BLaER1 (cell line): ENCODE measurements at regions not wholly inside any gene's neighbourhood (a gene's known extent, or its start where the extent isn't known, plus 50 kb on each side); places are given as distances from the start of the nearest gene placed in this dataset.

Source experiments
- H3K27ac ChIP-seq: shearing (Covaris generic); formaldehyde crosslinking; 2 replicates; pipeline ENCODE4 v1.8.1; 2022
- H3K27me3 ChIP-seq: shearing (Covaris generic); formaldehyde crosslinking; 2 replicates; pipeline ENCODE4 v1.8.1; 2022
- H3K36me3 ChIP-seq: shearing (Covaris generic); formaldehyde crosslinking; 2 replicates; pipeline ENCODE4 v1.8.1; 2022
- H3K4me1 ChIP-seq: shearing (Covaris generic); formaldehyde crosslinking; 2 replicates; pipeline ENCODE4 v1.8.1; 2022
- H3K4me2 ChIP-seq: shearing (Covaris generic); formaldehyde crosslinking; 2 replicates; pipeline ENCODE4 v1.8.1; 2022
- H3K4me3 ChIP-seq: shearing (Covaris generic); formaldehyde crosslinking; 2 replicates; pipeline ENCODE4 v1.8.1; 2022
- H3K9ac ChIP-seq: shearing (Covaris generic); formaldehyde crosslinking; 2 replicates; pipeline ENCODE4 v1.8.1; 2022
- H3K9me3 ChIP-seq: shearing (Covaris generic); formaldehyde crosslinking; 2 replicates; pipeline ENCODE4 v1.8.1; 2022
- H4K20me1 ChIP-seq: shearing (Covaris generic); formaldehyde crosslinking; 2 replicates; pipeline ENCODE4 v1.8.1; 2022
- Cebpa-rat ChIP-seq: shearing (Covaris generic); IDR thresholded peaks from 2 replicates; pipeline ENCODE4 v1.8.1; 2022

DNA sequence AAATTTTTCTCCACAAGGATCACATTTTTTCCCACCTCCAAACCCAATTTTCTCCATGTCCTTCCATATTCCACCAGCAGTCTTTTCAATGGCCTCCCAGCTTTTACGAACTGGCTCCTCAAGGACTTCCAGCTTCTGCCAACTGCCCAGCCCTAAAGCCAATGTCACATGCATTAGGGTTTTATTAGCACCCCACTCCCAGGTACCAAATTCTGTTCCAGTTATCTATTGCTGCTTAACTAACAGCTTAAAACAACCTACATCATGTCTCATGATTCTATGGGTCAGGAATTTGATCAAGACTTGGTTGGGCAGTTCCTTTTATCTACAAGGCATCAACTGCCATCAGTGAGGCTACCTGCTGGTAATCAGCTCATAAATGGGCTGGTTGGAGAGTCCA lies 151.3 kb downstream of the SPTSSA start:
- H3K27me3 ChIP-seq, result no peaks in the 10 kb centered on the region
- H3K27ac ChIP-seq, result no peak overlapping the region
- no peaks in the 10 kb centered on the region for H3K36me3 ChIP-seq
- H3K4me1 ChIP-seq, result peaks cover 12% of the 10 kb centered on the region
- no peak for TF ChIP-seq Cebpa-rat
- H3K4me3 ChIP-seq, result no peak overlapping the region
- H4K20me1 ChIP-seq, result no peaks in the 10 kb centered on the region
- H3K4me2 ChIP-seq, result no peak overlapping the region
- H3K9me3 ChIP-seq, result no peaks in the 10 kb centered on the region
- H3K9ac ChIP-seq, result no peak overlapping the region

DNA sequence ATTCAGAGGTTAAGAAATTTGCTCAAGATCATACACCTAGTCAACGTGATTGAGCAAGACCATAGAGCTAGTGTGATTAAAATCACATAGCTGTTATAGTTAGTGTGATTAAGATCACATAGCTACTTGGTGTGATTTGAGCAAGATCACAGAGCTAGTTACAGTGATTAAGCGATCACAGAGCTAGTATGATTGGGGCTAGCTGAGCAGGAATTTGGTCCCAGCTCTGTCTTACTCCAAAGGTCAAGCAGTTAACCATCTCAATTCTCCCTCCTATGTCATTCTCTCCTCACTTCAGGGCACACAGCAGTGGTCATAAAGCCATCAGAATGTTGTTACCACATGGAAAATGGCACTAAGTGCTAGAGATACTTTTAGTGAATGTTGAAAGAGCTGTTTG lies 158.2 kb downstream of the SPTSSA start:
- no peaks in the 10 kb centered on the region for H3K36me3 ChIP-seq
- no peak overlapping the region for H3K27ac ChIP-seq
- no peak overlapping the region for H3K4me2 ChIP-seq
- TF ChIP-seq Cebpa-rat, result no peak
- H3K9ac ChIP-seq, result no peak overlapping the region
- H3K9me3 ChIP-seq, result no peaks in the 10 kb centered on the region
- no peaks in the 10 kb centered on the region for H3K27me3 ChIP-seq
- no peaks in the 10 kb centered on the region for H4K20me1 ChIP-seq
- no peak overlapping the region for H3K4me3 ChIP-seq
- H3K4me1 ChIP-seq, result peaks cover 5% of the 10 kb centered on the region

DNA sequence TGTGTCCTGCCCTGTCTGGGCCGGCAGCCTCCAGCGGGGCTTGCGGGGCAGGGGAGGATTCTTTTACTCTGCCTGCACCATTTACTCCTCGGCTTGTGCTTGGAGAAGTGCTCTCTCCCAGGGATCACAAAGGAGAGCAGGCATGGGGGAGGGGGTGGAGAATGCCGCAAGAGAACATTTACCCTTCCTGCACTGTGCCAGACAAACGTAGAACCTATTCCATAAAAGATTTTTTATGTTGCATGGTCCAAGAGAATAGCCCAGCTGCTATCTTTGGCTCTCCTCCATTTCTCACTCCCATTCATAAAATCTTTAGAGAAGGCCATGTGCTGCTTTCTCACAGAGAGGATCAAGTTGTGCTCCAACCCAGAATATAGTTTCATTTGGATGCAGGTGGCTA lies 159.4 kb downstream of the SPTSSA start:
- H3K9ac ChIP-seq, result no peak overlapping the region
- H3K4me1 ChIP-seq, result no peaks in the 10 kb centered on the region
- H3K36me3 ChIP-seq, result no peaks in the 10 kb centered on the region
- no peak for TF ChIP-seq Cebpa-rat
- no peaks in the 10 kb centered on the region for H3K9me3 ChIP-seq
- no peak overlapping the region for H3K4me3 ChIP-seq
- no peaks in the 10 kb centered on the region for H3K27me3 ChIP-seq
- H4K20me1 ChIP-seq, result no peaks in the 10 kb centered on the region
- H3K4me2 ChIP-seq, result no peak overlapping the region
- no peak overlapping the region for H3K27ac ChIP-seq

DNA sequence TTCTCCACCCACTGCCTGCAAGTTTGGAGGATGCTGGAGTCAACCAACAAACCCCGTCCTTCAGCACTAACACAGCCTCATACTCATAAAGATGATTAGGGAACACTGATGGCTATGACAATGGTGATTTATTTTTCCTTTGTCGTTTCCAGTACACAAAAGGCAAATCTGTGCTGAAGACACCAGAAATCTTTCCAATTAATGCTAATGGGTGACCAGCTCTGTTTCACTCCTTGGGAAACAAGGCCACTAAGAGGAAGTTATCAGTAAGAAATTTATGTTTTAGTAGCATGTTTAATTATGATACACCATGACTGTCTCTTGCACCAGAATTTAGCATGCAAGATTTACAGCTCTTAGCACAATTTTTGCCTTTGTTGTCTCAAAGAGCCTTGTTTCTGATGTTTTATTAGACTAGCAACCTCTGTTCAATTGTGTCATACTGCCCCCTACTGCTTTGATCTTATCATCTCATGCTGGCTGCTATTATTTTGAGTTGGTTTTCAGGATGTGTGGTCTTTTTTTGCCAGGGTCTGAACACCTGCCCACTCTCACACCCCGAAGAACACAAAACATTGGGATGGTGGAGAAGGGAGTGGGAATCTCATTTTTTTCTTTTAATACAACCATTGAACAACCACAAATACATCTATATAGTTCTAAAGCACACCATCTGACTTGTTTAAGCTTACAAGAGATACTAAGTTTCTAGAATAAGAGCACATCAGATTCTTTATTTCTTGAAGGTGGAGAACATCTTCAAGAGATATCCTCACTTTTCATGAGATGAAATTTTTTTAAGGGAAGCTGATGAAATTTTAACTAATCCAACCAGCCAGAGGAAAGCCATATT lies 160.9 kb downstream of the SPTSSA start:
- no peaks in the 10 kb centered on the region for H3K4me1 ChIP-seq
- H3K36me3 ChIP-seq, result no peaks in the 10 kb centered on the region
- no peaks in the 10 kb centered on the region for H3K27me3 ChIP-seq
- no peak overlapping the region for H3K27ac ChIP-seq
- H3K4me2 ChIP-seq, result no peak overlapping the region
- TF ChIP-seq Cebpa-rat, result no peak
- H3K4me3 ChIP-seq, result no peak overlapping the region
- no peaks in the 10 kb centered on the region for H3K9me3 ChIP-seq
- H4K20me1 ChIP-seq, result no peaks in the 10 kb centered on the region
- H3K9ac ChIP-seq, result no peak overlapping the region

DNA sequence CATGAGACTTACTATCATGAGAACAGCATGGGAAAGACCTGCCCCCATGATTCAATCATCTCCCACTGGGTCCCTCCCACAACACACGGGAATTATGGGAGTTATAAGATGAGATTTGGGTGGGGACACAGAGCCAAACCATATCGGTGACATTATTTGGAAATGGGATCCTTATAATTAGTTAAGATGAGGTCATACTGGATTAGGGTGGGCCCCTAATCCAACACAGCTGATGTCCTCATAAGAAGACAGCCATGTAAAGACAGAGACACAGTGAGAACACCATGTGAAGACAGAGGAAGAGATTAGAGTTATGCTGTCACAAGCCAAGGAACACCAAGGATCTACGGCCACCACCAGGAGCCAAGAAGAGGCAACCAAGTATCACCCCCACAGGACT lies 161.7 kb downstream of the SPTSSA start:
- TF ChIP-seq Cebpa-rat, result no peak
- H3K9ac ChIP-seq, result no peak overlapping the region
- no peaks in the 10 kb centered on the region for H3K36me3 ChIP-seq
- no peaks in the 10 kb centered on the region for H3K27me3 ChIP-seq
- no peaks in the 10 kb centered on the region for H4K20me1 ChIP-seq
- H3K9me3 ChIP-seq, result no peaks in the 10 kb centered on the region
- no peak overlapping the region for H3K27ac ChIP-seq
- no peak overlapping the region for H3K4me2 ChIP-seq
- H3K4me3 ChIP-seq, result no peak overlapping the region
- H3K4me1 ChIP-seq, result no peaks in the 10 kb centered on the region

DNA sequence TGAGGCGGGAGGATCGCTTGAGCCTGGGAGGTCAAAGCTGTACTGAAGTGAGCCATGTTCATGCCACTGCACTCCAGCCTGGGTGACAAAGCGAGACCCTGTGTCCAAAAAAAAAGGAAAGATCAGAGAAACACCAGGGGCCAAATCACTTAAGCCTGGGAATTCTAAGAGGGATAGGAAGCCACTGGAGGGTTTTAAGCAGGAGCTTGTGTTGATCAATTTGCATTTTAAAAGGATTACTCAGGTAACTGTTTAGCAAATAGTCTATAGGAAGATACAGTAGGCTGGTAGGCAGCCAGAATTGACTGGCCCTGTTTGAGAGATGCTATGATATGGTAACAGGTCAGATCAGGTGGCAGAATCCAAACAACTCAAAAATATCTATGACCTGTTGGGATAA lies 162.7 kb downstream of the SPTSSA start:
- Histone ChIP-seq H3K9ac (no peak overlapping the region), H3K27ac (no peak overlapping the region), H3K4me3 (no peak overlapping the region), H4K20me1 (no peaks in the 10 kb centered on the region), H3K4me1 (no peaks in the 10 kb centered on the region), H3K27me3 (no peaks in the 10 kb centered on the region), H3K4me2 (no peak overlapping the region), H3K36me3 (no peaks in the 10 kb centered on the region), H3K9me3 (no peaks in the 10 kb centered on the region)
- TF ChIP-seq Cebpa-rat, result no peak

DNA sequence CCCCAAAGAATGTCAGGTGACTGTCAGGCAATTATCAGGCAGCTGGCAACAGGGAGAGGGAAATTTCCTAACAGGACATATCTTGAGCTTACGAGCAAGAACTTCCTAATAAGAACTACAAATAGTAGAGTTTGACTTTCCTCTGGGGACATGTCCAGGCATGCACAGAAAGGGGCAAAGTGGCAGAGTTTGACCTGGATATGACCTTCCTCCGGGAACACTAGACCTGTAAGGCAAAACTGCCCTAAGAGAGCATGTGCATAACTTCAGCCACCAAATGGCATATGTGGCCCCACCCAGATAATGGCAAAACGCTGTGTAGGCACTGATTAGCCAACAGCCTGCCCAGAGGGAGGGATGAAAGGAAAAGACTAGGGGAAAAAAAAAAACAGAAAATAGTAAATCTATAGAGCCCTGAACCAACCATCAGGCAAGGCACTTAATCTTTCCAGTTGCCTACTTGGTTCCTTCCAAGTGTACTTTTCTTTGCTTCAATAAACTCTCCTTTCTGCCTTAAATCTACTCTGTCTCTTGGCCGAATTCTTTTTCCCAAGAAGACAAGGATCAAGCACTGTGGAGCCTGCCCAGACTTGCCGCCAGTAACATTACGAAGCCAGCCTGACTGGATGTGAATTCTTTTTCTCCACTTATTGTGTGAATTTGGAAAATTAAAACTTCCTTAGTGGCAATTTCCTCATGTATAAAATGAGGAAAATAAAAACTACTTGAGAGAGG lies 164.1 kb downstream of the SPTSSA start:
- Histone ChIP-seq H4K20me1 (no peaks in the 10 kb centered on the region), H3K27me3 (no peaks in the 10 kb centered on the region), H3K9ac (no peak overlapping the region), H3K27ac (no peak overlapping the region), H3K4me2 (no peak overlapping the region), H3K36me3 (no peaks in the 10 kb centered on the region), H3K4me1 (no peaks in the 10 kb centered on the region), H3K9me3 (no peaks in the 10 kb centered on the region), H3K4me3 (no peak overlapping the region)
- no peak for TF ChIP-seq Cebpa-rat

DNA sequence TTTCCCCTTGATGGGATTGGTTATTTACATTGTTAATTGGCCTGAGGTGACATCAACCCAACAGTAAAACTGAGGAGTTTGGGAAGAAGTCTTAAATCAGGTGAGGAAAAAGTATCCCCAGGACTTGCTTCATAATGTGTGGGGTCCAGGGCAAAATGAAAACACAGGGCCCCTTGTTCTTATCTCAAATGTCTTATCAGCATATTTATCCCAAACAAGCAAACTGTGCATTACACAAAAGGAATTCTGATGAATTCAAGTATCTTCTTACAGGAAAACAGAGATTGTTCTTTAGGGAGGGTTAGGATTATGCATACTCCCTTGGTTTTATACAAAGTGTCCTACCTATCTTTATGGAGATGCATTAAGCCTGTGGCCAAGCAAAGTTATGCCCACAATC lies 178.4 kb downstream of the SPTSSA start:
- Histone ChIP-seq H3K9ac (no peak overlapping the region), H3K27ac (no peak overlapping the region), H3K9me3 (0 out of 2 replicates have a peak, but pooled peaks cover 4% of the 10 kb centered on the region), H3K36me3 (no peaks in the 10 kb centered on the region), H3K4me2 (no peak overlapping the region), H3K27me3 (no peaks in the 10 kb centered on the region), H3K4me1 (no peaks in the 10 kb centered on the region), H3K4me3 (no peak overlapping the region), H4K20me1 (no peaks in the 10 kb centered on the region)
- TF ChIP-seq Cebpa-rat, result no peak

DNA sequence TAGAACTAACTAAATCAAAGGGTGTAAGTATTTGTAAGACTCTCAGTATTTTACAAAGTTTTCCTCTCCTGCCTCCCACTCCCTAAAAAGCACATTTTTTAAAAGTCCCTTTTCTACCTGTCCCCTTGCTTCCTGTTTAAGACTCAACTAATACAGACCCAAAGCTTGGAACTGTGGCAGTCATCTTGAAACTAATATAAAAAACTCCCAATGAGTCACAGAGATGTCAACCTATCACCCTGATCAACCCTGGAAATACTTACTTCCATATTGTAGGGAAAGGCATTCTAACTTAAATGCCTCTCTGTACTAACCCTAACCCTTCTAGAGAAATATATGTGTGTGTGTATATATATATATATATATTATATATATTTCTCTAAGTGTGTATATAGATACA lies 184.8 kb downstream of the SPTSSA start:
- no peak overlapping the region for H3K27ac ChIP-seq
- no peaks in the 10 kb centered on the region for H3K36me3 ChIP-seq
- no peaks in the 10 kb centered on the region for H3K4me1 ChIP-seq
- no peaks in the 10 kb centered on the region for H4K20me1 ChIP-seq
- no peak overlapping the region for H3K9ac ChIP-seq
- H3K27me3 ChIP-seq, result no peaks in the 10 kb centered on the region
- TF ChIP-seq Cebpa-rat, result no peak
- H3K4me3 ChIP-seq, result no peak overlapping the region
- H3K9me3 ChIP-seq, result 0 out of 2 replicates have a peak, but pooled peaks cover 4% of the 10 kb centered on the region
- no peak overlapping the region for H3K4me2 ChIP-seq

DNA sequence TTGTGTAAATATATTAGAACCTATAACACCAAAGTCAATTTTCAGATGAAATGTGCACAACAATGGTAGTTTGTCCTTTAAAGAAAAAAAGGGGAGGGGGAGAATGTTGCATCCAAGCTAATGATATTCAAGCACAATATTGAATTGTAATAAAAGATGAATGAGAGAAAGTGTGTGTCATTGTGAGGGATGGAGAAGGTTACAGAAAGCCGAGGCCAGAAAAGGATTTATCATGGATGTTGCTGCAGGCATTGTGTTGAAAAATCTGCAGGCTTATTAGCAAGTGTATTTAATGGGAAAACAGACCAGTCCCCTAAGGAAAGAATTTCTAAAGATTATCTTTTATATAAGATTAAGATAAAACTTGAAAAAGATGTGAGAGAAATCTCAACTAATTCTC lies 186.5 kb downstream of the SPTSSA start:
- Histone ChIP-seq H3K4me2 (no peak overlapping the region), H3K9ac (no peak overlapping the region), H3K9me3 (no peaks in the 10 kb centered on the region), H3K4me3 (no peak overlapping the region), H4K20me1 (no peaks in the 10 kb centered on the region), H3K36me3 (no peaks in the 10 kb centered on the region), H3K27me3 (no peaks in the 10 kb centered on the region), H3K27ac (no peak overlapping the region), H3K4me1 (no peaks in the 10 kb centered on the region)
- TF ChIP-seq Cebpa-rat, result no peak
